Kidney epithelial cell (primary cell): ENCODE measurements at regions not wholly inside any gene's neighbourhood (a gene's known extent, or its start where the extent isn't known, plus 50 kb on each side); places are given as distances from the start of the nearest gene placed in this dataset.

Experiments
- DNase-seq: peaks from one replicate; pipeline ENCODE4 v3.0.0-alpha.2; 2010; ENCODE audit warnings: low read depth
- H3K27me3 ChIP-seq: 2 replicates; pipeline ENCODE4 v1.6.0; 2011; ENCODE audit warnings: low read length; ENCODE audit not compliant: control insufficient read depth, insufficient read depth
- H3K36me3 ChIP-seq: 2 replicates; pipeline ENCODE4 v1.5.1; 2011; ENCODE audit warnings: low read length; ENCODE audit not compliant: control insufficient read depth, insufficient read depth
- H3K4me3 ChIP-seq: 2 replicates; pipeline ENCODE4 v1.5.1; 2011; ENCODE audit warnings: low read depth, mild to moderate bottlenecking, control low read depth, low read length
- CTCF ChIP-seq: IDR thresholded peaks from 2 replicates; pipeline ENCODE4 v1.5.1; 2011; ENCODE audit warnings: mild to moderate bottlenecking, moderate library complexity, low read length, control low read depth, inconsistent platforms; ENCODE audit not compliant: insufficient read depth, poor library complexity, severe bottlenecking

- no peak for TF ChIP-seq CTCF
- Histone ChIP-seq H3K27me3 (no peaks in the 10 kb centered on the region), H3K4me3 (no peak overlapping the region), H3K36me3 (no peaks in the 10 kb centered on the region)
- no peak for DNase-seq
These were observed 592.3 kb downstream of the FRK start for GRCh38 chr6:115468272-115469005.

- no peaks in the 10 kb centered on the region for H3K27me3 ChIP-seq
- no peak overlapping the region for H3K4me3 ChIP-seq
- TF ChIP-seq CTCF = no peak
- no peaks in the 10 kb centered on the region for H3K36me3 ChIP-seq
- DNase-seq = no peak
These were observed 593.0 kb downstream of the FRK start for GRCh38 chr6:115467726-115468125.

GRCh38 chr6:115460913-115461312 is 599.8 kb downstream of the FRK start:
- no peak for TF ChIP-seq CTCF
- Histone ChIP-seq H3K4me3 (no peak overlapping the region), H3K36me3 (no peaks in the 10 kb centered on the region), H3K27me3 (no peaks in the 10 kb centered on the region)
- DNase-seq = no peak

- Histone ChIP-seq H3K4me3 (no peak overlapping the region), H3K36me3 (no peaks in the 10 kb centered on the region), H3K27me3 (no peaks in the 10 kb centered on the region)
- no peak for TF ChIP-seq CTCF
- DNase-seq = no peak
These were observed 603.8 kb downstream of the FRK start for GRCh38 chr6:115456848-115457247.

DNA sequence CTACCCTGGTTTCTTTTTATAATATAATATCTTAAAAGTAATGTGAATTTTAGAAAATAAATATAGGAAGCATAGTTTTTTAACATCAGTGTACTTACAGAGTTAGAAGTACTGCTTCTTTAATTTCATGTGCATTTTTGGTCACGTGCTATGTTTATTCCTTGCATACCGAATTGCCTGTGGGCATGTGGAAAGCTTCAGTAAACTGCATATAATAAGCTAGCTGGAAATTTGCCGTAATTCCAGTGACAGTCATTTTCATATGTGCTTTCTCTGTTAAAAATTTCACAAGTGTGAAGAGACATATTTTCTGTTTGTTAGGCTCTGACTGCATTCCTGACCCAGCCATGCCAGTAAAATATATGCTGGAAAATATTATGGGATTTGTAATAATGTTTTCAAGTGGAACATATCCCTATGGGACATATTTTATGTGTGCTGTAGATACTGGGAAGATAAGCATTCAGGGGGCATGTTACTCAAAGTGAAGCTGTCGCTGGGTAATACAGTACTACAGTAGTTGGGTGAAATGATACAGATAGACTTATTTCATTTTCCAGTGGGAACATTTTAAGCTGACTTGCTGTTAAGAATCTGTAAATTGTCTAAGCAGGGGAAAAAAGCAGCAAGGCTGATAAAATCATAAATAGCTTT is 616.7 kb downstream of the FRK start:
- DNase-seq = no peak
- TF ChIP-seq CTCF = no peak
- Histone ChIP-seq H3K4me3 (no peak overlapping the region), H3K36me3 (no peaks in the 10 kb centered on the region), H3K27me3 (no peaks in the 10 kb centered on the region)
